GM23338 (cell line): ENCODE measurements at regions not wholly inside any gene's neighbourhood (a gene's known extent, or its start where the extent isn't known, plus 50 kb on each side); places are given as distances from the start of the nearest gene placed in this dataset.

Experiments used
- ATAC-seq: fragments of 200-7000 bp; cut with Tn5 transposase; 3 replicates; pipeline ENCODE4 v1.9.1; 2020
- DNase-seq: peaks from one replicate; pipeline ENCODE4 v3.0.0-alpha.2; 2015; ENCODE audit warnings: low spot score
- H2AFZ ChIP-seq: fragments of 200-600 bp; sonication (generic); 2 replicates; pipeline ENCODE4 v1.8.0; 2016; ENCODE audit warnings: antibody characterized with exemption, mild to moderate bottlenecking, moderate library complexity
- H3F3A ChIP-seq: fragments of 200-600 bp; sonication (generic); replicated peaks from 2 replicates; pipeline ENCODE4 v1.8.0; 2017; ENCODE audit warnings: antibody characterized with exemption, mixed run types, low read depth
- H3K27ac ChIP-seq: fragments of 200-600 bp; sonication (generic); 2 replicates; pipeline ENCODE4 v1.6.1; 2016; ENCODE audit warnings: low read depth
- H3K27me3 ChIP-seq: fragments of 200-600 bp; sonication (generic); 2 replicates; pipeline ENCODE4 v1.8.0; 2016; ENCODE audit warnings: mild to moderate bottlenecking, mixed run types, moderate library complexity; ENCODE audit not compliant: insufficient read depth
- H3K36me3 ChIP-seq: fragments of 200-600 bp; sonication (generic); 2 replicates; pipeline ENCODE4 v1.8.0; 2016; ENCODE audit warnings: mild to moderate bottlenecking; ENCODE audit not compliant: insufficient read depth
- H3K4me1 ChIP-seq: fragments of 200-600 bp; sonication (generic); 2 replicates; pipeline ENCODE4 v1.8.0; 2016; ENCODE audit warnings: mild to moderate bottlenecking, moderate library complexity; ENCODE audit not compliant: insufficient read depth
- H3K4me2 ChIP-seq: fragments of 200-600 bp; sonication (generic); 2 replicates; pipeline ENCODE4 v1.7.1; 2017; ENCODE audit warnings: mixed run types
- H3K4me3 ChIP-seq: fragments of 200-600 bp; sonication (generic); 2 replicates; pipeline ENCODE4 v1.6.1; 2016; ENCODE audit warnings: mixed run types
- H3K79me2 ChIP-seq: fragments of 200-600 bp; sonication (generic); replicated peaks from 2 replicates; pipeline ENCODE4 v1.8.0; 2017; ENCODE audit warnings: mild to moderate bottlenecking; ENCODE audit not compliant: insufficient read depth
- H3K9me2 ChIP-seq: fragments of 200-600 bp; sonication (generic); 2 replicates; pipeline ENCODE4 v1.8.0; 2017; ENCODE audit not compliant: insufficient read depth
- H4K20me1 ChIP-seq: fragments of 200-600 bp; sonication (generic); replicated peaks from 2 replicates; pipeline ENCODE4 v1.8.0; 2017; ENCODE audit warnings: mild to moderate bottlenecking; ENCODE audit not compliant: insufficient read depth
- H3K27ac Mint-ChIP-seq: 2 replicates; pipeline ENCODE4 v1.8.0; 2020; ENCODE audit warnings: inconsistent platforms, mild to moderate bottlenecking, moderate library complexity, mixed read lengths
- H3K27me3 Mint-ChIP-seq: 3 replicates; pipeline ENCODE4 v1.8.0; 2022; ENCODE audit warnings: low read depth, mild to moderate bottlenecking, moderate library complexity, mixed read lengths, inconsistent platforms; ENCODE audit not compliant: insufficient read depth, poor library complexity
- H3K36me3 Mint-ChIP-seq: 3 replicates; pipeline ENCODE4 v1.8.0; 2021; ENCODE audit warnings: low read depth, mild to moderate bottlenecking, inconsistent platforms, moderate library complexity, mixed read lengths
- H3K4me1 Mint-ChIP-seq: 3 replicates; pipeline ENCODE4 v1.8.0; 2020; ENCODE audit warnings: mild to moderate bottlenecking, inconsistent platforms, mixed read lengths
- H3K4me3 Mint-ChIP-seq: 3 replicates; pipeline ENCODE4 v1.8.0; 2021; ENCODE audit warnings: moderate library complexity, mild to moderate bottlenecking, inconsistent platforms, mixed read lengths
- H3K9me3 Mint-ChIP-seq: 3 replicates; pipeline ENCODE4 v1.8.0; 2020; ENCODE audit warnings: moderate library complexity, mild to moderate bottlenecking, inconsistent platforms, mixed read lengths
- CTCF ChIP-seq, 2 experiments: fragments of 200-600 bp in 1 of 2; sonication (generic) in 1 of 2; conservative IDR thresholded peaks; 2 replicates each; pipeline versions ENCODE4 v1.5.1 to v1.6.1; 2016 to 2017; ENCODE audit warnings: antibody characterized with exemption in 2 of 2, low read depth in 2 of 2, mild to moderate bottlenecking in 2 of 2, moderate library complexity in 1 of 2
- ETS1 ChIP-seq: IDR thresholded peaks from 2 replicates; pipeline ENCODE4 v1.6.1; 2016; ENCODE audit warnings: antibody characterized with exemption
- EZH2 ChIP-seq: fragments of 200-600 bp; sonication (generic); IDR thresholded peaks from one replicate; pipeline ENCODE4 v1.8.0; 2017; ENCODE audit warnings: antibody characterized with exemption, mild to moderate bottlenecking, low read depth; ENCODE audit not compliant: unreplicated experiment
- EZH2phosphoT487 ChIP-seq: fragments of 200-600 bp; sonication (generic); IDR thresholded peaks from one replicate; pipeline ENCODE4 v1.8.1; 2018; ENCODE audit warnings: antibody characterized with exemption; ENCODE audit not compliant: unreplicated experiment
- JUNB ChIP-seq: IDR thresholded peaks from one replicate; pipeline ENCODE4 v1.6.1; 2016; ENCODE audit warnings: antibody characterized with exemption; ENCODE audit not compliant: unreplicated experiment
- NANOG ChIP-seq: IDR thresholded peaks from 2 replicates; pipeline ENCODE4 v1.6.1; 2016; ENCODE audit warnings: antibody characterized with exemption, borderline replicate concordance
- POLR2AphosphoS5 ChIP-seq: IDR thresholded peaks from 2 replicates; pipeline ENCODE4 v1.6.1; 2016; ENCODE audit warnings: antibody characterized with exemption, low read depth
- STAT1 ChIP-seq: IDR thresholded peaks from one replicate; pipeline ENCODE4 v1.6.1; 2016; ENCODE audit warnings: antibody characterized with exemption; ENCODE audit not compliant: unreplicated experiment
- ZNF331 ChIP-seq: fragments of 250-450 bp; sonication (Bioruptor Pico); IDR thresholded peaks from 2 replicates; pipeline ENCODE4 v1.5.0; 2020; ENCODE audit warnings: low read depth, mild to moderate bottlenecking, moderate library complexity
- TF ChIP-seq, protein P1 (sequence below): fragments of 250-450 bp; sonication (Bioruptor Pico); IDR thresholded peaks from 2 replicates; pipeline ENCODE4 v1.5.0; 2020; ENCODE audit warnings: mild to moderate bottlenecking, moderate library complexity

- ATAC-seq (peak; percentile 77), DNase-seq (peak; percentile 83)
- Mint-ChIP-seq H3K36me3 (no peaks in the 10 kb centered on the region), H3K9me3 (no peaks in the 10 kb centered on the region), H3K4me3 (no peak overlapping the region), H3K27ac (no peak overlapping the region), H3K4me1 (peaks cover 16% of the 10 kb centered on the region), H3K27me3 (no peaks in the 10 kb centered on the region)
- H3K4me3 ChIP-seq = no peak overlapping the region
- H4K20me1 ChIP-seq = no peaks in the 10 kb centered on the region
- no peak overlapping the region for H3K4me2 ChIP-seq
- H3K27me3 ChIP-seq = no peaks in the 10 kb centered on the region
- H3K27ac ChIP-seq = no peak overlapping the region
- no peaks in the 10 kb centered on the region for H3K4me1 ChIP-seq
- no peak overlapping the region for H2AFZ ChIP-seq
- no peaks in the 10 kb centered on the region for H3K79me2 ChIP-seq
- no peaks in the 10 kb centered on the region for H3K36me3 ChIP-seq
- H3K9me2 ChIP-seq = no peaks in the 10 kb centered on the region
- no peaks in the 10 kb centered on the region for H3F3A ChIP-seq
- TF ChIP-seq STAT1 (no peak), CTCF (conservative IDR thresholded peaks at IDR 0.05; ENCODE audit: low read depth in 2 of 2) (peak; percentile 77 to 93)
Observed at GRCh38 chr6:18323935-18324705, 59.8 kb upstream of the DEK start.

DNA sequence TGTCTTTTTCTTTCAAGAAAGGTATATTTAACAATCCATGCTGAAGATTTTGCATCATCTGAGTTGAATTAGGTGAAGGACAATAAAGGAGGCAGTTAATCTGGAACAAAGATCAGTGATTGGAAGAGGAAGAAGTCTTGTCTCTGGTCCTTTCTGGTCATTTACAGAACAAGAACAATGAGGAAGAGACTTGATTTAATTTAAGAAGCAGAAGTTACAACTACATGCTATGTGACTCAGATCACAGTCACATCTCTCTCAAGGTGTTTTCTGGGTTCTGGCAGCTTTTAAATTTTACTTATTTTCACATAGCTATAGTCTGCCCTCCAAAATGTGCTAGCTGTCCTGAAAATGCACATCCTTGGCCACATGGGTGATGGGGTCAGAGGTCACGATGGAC lies 53.5 kb upstream of the DEK start:
- Mint-ChIP-seq H3K27me3 (peaks cover 2% of the 10 kb centered on the region), H3K9me3 (no peaks in the 10 kb centered on the region), H3K4me1 (no peaks in the 10 kb centered on the region), H3K4me3 (no peak overlapping the region), H3K27ac (no peak overlapping the region), H3K36me3 (no peaks in the 10 kb centered on the region)
- no peaks in the 10 kb centered on the region for H3K27me3 ChIP-seq
- no peak overlapping the region for H3K4me3 ChIP-seq
- H3F3A ChIP-seq = no peaks in the 10 kb centered on the region
- ATAC-seq (no peak), DNase-seq (no peak)
- H3K79me2 ChIP-seq = no peaks in the 10 kb centered on the region
- no peaks in the 10 kb centered on the region for H3K9me2 ChIP-seq
- no peak overlapping the region; the same call in 1 of the 2 replicates for H2AFZ ChIP-seq
- no peak overlapping the region for H3K27ac ChIP-seq
- H4K20me1 ChIP-seq = no peaks in the 10 kb centered on the region
- no peaks in the 10 kb centered on the region for H3K36me3 ChIP-seq
- H3K4me2 ChIP-seq = no peak overlapping the region
- H3K4me1 ChIP-seq = no peaks in the 10 kb centered on the region
- TF ChIP-seq STAT1 = no peak
- no peak for TF ChIP-seq CTCF (conservative IDR thresholded peaks at IDR 0.05; ENCODE audit: low read depth in 2 of 2)
- no peak for TF ChIP-seq ETS1
- TF ChIP-seq, protein P1, sequence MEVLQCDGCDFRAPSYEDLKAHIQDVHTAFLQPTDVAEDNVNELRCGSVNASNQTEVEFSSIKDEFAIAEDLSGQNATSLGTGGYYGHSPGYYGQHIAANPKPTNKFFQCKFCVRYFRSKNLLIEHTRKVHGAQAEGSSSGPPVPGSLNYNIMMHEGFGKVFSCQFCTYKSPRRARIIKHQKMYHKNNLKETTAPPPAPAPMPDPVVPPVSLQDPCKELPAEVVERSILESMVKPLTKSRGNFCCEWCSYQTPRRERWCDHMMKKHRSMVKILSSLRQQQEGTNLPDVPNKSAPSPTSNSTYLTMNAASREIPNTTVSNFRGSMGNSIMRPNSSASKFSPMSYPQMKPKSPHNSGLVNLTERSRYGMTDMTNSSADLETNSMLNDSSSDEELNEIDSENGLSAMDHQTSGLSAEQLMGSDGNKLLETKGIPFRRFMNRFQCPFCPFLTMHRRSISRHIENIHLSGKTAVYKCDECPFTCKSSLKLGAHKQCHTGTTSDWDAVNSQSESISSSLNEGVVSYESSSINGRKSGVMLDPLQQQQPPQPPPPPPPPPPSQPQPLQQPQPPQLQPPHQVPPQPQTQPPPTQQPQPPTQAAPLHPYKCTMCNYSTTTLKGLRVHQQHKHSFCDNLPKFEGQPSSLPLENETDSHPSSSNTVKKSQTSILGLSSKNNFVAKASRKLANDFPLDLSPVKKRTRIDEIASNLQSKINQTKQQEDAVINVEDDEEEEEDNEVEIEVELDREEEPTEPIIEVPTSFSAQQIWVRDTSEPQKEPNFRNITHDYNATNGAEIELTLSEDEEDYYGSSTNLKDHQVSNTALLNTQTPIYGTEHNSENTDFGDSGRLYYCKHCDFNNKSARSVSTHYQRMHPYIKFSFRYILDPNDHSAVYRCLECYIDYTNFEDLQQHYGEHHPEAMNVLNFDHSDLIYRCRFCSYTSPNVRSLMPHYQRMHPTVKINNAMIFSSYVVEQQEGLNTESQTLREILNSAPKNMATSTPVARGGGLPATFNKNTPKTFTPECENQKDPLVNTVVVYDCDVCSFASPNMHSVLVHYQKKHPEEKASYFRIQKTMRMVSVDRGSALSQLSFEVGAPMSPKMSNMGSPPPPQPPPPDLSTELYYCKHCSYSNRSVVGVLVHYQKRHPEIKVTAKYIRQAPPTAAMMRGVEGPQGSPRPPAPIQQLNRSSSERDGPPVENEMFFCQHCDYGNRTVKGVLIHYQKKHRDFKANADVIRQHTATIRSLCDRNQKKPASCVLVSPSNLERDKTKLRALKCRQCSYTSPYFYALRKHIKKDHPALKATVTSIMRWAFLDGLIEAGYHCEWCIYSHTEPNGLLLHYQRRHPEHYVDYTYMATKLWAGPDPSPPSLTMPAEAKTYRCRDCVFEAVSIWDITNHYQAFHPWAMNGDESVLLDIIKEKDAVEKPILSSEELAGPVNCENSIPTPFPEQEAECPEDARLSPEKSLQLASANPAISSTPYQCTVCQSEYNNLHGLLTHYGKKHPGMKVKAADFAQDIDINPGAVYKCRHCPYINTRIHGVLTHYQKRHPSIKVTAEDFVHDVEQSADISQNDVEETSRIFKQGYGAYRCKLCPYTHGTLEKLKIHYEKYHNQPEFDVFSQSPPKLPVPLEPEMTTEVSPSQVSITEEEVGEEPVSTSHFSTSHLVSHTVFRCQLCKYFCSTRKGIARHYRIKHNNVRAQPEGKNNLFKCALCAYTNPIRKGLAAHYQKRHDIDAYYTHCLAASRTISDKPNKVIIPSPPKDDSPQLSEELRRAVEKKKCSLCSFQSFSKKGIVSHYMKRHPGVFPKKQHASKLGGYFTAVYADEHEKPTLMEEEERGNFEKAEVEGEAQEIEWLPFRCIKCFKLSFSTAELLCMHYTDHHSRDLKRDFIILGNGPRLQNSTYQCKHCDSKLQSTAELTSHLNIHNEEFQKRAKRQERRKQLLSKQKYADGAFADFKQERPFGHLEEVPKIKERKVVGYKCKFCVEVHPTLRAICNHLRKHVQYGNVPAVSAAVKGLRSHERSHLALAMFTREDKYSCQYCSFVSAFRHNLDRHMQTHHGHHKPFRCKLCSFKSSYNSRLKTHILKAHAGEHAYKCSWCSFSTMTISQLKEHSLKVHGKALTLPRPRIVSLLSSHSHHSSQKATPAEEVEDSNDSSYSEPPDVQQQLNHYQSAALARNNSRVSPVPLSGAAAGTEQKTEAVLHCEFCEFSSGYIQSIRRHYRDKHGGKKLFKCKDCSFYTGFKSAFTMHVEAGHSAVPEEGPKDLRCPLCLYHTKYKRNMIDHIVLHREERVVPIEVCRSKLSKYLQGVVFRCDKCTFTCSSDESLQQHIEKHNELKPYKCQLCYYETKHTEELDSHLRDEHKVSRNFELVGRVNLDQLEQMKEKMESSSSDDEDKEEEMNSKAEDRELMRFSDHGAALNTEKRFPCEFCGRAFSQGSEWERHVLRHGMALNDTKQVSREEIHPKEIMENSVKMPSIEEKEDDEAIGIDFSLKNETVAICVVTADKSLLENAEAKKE (CRISPR knock-in tag) = no peak
- no peak for TF ChIP-seq JUNB
- no peak for TF ChIP-seq POLR2AphosphoS5
- no peak for TF ChIP-seq ZNF331 (CRISPR knock-in tag)
- TF ChIP-seq EZH2 = no peak
- no peak for TF ChIP-seq EZH2phosphoT487
- TF ChIP-seq NANOG = no peak
